ENCODE measurements at regions not wholly inside any gene's neighbourhood (a gene's known extent, or its start where the extent isn't known, plus 50 kb on each side); places are given as distances from the start of the nearest gene placed in this dataset.

- intact Hi-C loops (cut with micrococcal nuclease) = no loop called here
- Mint-ChIP-seq H3K4me1 (no peaks in the 10 kb centered on the region), H3K9me3 (peaks cover 2% of the 10 kb centered on the region), H3K36me3 (ENCODE audit: low read depth) (no peaks in the 10 kb centered on the region), H3K4me3 (no peak overlapping the region), H3K27ac (no peak overlapping the region), H3K27me3 (no peaks in the 10 kb centered on the region)
- ATAC-seq (ENCODE audit: low read depth) = no peak
- DNase-seq = no peak
- CTCF ChIA-PET = no interaction called here
- POLR2A ChIA-PET = no interaction called here
- TF ChIP-seq, protein P1, sequence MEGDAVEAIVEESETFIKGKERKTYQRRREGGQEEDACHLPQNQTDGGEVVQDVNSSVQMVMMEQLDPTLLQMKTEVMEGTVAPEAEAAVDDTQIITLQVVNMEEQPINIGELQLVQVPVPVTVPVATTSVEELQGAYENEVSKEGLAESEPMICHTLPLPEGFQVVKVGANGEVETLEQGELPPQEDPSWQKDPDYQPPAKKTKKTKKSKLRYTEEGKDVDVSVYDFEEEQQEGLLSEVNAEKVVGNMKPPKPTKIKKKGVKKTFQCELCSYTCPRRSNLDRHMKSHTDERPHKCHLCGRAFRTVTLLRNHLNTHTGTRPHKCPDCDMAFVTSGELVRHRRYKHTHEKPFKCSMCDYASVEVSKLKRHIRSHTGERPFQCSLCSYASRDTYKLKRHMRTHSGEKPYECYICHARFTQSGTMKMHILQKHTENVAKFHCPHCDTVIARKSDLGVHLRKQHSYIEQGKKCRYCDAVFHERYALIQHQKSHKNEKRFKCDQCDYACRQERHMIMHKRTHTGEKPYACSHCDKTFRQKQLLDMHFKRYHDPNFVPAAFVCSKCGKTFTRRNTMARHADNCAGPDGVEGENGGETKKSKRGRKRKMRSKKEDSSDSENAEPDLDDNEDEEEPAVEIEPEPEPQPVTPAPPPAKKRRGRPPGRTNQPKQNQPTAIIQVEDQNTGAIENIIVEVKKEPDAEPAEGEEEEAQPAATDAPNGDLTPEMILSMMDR (IDR thresholded peaks at IDR 0.05) = no peak
Observed at GRCh38 chr1:81428998-81429397, 371.7 kb upstream of the ADGRL2 start.

DNA sequence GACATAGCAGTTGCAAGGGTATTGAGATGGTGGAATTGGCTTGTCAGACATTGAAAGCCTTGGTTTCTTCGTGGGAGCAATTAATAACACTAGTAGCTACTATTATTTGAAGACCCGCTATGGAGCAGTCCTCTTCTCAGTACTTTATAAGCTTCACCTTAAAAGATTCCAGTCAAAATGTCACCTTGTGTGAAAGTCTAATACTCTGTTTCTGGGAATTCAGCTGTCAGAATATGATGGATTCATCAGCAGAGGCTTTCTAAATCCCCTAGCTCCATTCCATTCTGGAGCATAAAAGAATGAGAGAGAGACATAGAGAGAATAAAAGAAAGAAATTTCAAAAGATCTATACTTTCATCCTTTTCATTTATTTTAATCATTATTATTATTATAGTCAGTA lies 375.9 kb upstream of the ADGRL2 start:
- ChIA-PET CTCF (no interaction called here), POLR2A (no interaction called here)
- no peak for DNase-seq
- peaks cover 2% of the 10 kb centered on the region for H3K9me3 Mint-ChIP-seq
- H3K27me3 Mint-ChIP-seq = no peaks in the 10 kb centered on the region
- TF ChIP-seq, protein P1 (IDR thresholded peaks at IDR 0.05) = no peak
- intact Hi-C loops (cut with micrococcal nuclease) = no loop called here
- no peak overlapping the region for H3K4me3 Mint-ChIP-seq
- H3K4me1 Mint-ChIP-seq = no peaks in the 10 kb centered on the region
- H3K27ac Mint-ChIP-seq = no peak overlapping the region
- no peaks in the 10 kb centered on the region for H3K36me3 Mint-ChIP-seq (ENCODE audit: low read depth)
- no peak for ATAC-seq (ENCODE audit: low read depth)

DNA sequence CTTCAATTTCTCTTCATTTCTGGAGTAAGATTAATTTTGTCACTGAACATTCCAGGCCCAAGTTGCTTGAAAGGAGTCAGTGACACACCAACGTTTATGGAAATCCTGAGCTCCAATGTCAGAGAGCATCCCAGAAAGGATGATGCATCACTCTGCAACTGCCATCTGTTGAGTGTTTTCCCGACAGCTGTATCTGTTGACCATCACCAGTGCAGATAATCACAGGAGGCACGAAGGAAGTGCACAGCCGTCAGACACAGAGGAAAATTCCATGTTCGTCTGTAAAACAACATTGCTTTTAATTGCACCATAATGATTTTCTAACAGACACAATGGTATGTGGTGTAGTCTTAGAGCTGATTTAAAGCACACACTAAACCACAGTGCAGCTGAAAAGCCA lies 376.7 kb upstream of the ADGRL2 start:
- CTCF ChIA-PET = no interaction called here
- Mint-ChIP-seq H3K27ac (no peak overlapping the region), H3K9me3 (no peaks in the 10 kb centered on the region), H3K27me3 (no peaks in the 10 kb centered on the region), H3K4me1 (no peaks in the 10 kb centered on the region), H3K4me3 (no peak overlapping the region), H3K36me3 (ENCODE audit: low read depth) (no peaks in the 10 kb centered on the region)
- intact Hi-C loops (cut with micrococcal nuclease) = no loop called here
- TF ChIP-seq, protein P1 (IDR thresholded peaks at IDR 0.05) = no peak
- no peak for DNase-seq
- POLR2A ChIA-PET = no interaction called here
- no peak for ATAC-seq (ENCODE audit: low read depth)

GRCh38 chr1:81420760-81421159 lies 380.0 kb upstream of the ADGRL2 start:
- TF ChIP-seq, protein P1 (IDR thresholded peaks at IDR 0.05) = no peak
- CTCF ChIA-PET = no interaction called here
- Mint-ChIP-seq H3K9me3 (no peaks in the 10 kb centered on the region), H3K27ac (no peak overlapping the region), H3K36me3 (ENCODE audit: low read depth) (no peaks in the 10 kb centered on the region), H3K27me3 (no peaks in the 10 kb centered on the region), H3K4me1 (no peaks in the 10 kb centered on the region), H3K4me3 (no peak overlapping the region)
- POLR2A ChIA-PET = no interaction called here
- intact Hi-C loops (cut with micrococcal nuclease) = no loop called here
- DNase-seq = no peak
- no peak for ATAC-seq (ENCODE audit: low read depth)

- no peaks in the 10 kb centered on the region for H3K36me3 Mint-ChIP-seq (ENCODE audit: low read depth)
- POLR2A ChIA-PET = no interaction called here
- no peak overlapping the region for H3K4me3 Mint-ChIP-seq
- DNase-seq (no peak), ATAC-seq (ENCODE audit: low read depth) (no peak)
- no peaks in the 10 kb centered on the region for H3K4me1 Mint-ChIP-seq
- CTCF ChIA-PET = no interaction called here
- intact Hi-C loops (cut with micrococcal nuclease) = no loop called here
- H3K9me3 Mint-ChIP-seq = no peaks in the 10 kb centered on the region
- H3K27me3 Mint-ChIP-seq = no peaks in the 10 kb centered on the region
- TF ChIP-seq, protein P1 (IDR thresholded peaks at IDR 0.05) = no peak
- H3K27ac Mint-ChIP-seq = no peak overlapping the region
Observed at GRCh38 chr1:81414488-81415015, 386.2 kb upstream of the ADGRL2 start.
